LNCaP clone FGC (cell line): ENCODE measurements at regions not wholly inside any gene's neighbourhood (a gene's known extent, or its start where the extent isn't known, plus 50 kb on each side); places are given as distances from the start of the nearest gene placed in this dataset.

Source experiments
- DNase-seq: peaks from one replicate; pipeline ENCODE4 v3.0.0-alpha.2; 2011; ENCODE audit warnings: low read depth
- H3K4me3 ChIP-seq: 2 replicates; pipeline ENCODE4 v1.5.1; 2011; ENCODE audit warnings: mild to moderate bottlenecking, low read depth, low read length, control low read depth
- TF ChIP-seq, protein P1 (sequence below): IDR thresholded peaks from 2 replicates; pipeline ENCODE4 v1.5.1; 2012; ENCODE audit warnings: mild to moderate bottlenecking; ENCODE audit not compliant: control insufficient read depth, insufficient read depth; ENCODE audit errors: extremely low read depth

DNA sequence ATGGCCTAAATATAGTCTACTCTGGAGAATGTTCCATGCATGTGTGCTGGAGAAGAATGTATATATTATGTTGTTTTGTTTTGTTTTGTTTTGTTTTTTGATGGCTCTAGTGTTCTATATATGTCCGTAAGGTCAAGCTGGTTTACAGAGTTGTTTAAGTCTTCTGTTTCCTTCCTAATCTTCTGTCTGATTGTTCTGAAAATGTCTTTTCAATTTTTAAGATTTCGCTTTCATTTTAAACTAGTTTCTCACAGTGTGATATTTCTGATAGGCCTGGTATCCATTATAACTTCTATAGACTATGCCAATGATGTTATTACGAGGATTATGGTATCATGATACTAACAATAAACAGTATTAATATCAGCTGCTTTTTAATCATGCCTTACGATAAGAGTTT lies 1126.3 kb upstream of the SORCS1 start:
- H3K4me3 ChIP-seq: no peak overlapping the region
- no peak for DNase-seq
- TF ChIP-seq, protein P1, sequence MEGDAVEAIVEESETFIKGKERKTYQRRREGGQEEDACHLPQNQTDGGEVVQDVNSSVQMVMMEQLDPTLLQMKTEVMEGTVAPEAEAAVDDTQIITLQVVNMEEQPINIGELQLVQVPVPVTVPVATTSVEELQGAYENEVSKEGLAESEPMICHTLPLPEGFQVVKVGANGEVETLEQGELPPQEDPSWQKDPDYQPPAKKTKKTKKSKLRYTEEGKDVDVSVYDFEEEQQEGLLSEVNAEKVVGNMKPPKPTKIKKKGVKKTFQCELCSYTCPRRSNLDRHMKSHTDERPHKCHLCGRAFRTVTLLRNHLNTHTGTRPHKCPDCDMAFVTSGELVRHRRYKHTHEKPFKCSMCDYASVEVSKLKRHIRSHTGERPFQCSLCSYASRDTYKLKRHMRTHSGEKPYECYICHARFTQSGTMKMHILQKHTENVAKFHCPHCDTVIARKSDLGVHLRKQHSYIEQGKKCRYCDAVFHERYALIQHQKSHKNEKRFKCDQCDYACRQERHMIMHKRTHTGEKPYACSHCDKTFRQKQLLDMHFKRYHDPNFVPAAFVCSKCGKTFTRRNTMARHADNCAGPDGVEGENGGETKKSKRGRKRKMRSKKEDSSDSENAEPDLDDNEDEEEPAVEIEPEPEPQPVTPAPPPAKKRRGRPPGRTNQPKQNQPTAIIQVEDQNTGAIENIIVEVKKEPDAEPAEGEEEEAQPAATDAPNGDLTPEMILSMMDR: no peak

DNA sequence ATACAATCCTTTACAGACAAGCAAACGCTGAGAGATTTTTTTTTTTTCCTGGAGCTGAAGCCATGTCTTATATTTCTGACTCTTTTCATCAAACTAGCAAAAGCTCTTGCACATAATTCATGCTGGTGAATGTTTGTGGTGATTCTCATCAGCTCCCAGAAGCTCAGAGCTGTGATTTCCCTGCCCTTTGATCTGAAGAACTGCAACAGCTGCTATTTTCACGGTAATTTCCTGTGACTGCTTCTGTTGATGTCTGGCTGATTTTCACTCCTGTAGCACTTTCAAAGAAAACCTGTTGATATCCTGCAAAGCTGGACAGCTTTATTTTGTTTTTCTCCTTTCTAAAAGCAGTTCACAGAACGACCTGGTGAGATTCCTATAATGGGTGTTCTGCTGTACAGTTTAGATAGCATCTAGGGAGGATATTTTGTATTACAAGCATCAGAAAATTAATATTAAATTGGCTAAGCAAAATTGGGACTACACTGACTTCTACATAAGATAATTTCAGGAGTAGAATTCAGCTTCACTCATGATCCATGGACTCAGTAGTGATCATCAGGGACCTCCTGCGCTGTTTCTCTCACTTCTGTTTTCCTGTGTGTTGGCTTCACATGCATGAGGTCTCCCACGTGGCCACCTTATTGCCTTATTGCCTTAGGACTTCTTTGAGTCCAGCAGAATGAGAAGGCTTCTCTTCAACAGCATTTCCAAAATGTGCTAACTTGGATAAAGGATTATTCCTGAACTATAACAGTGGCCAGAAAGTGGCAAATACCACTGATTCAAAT lies 1111.6 kb upstream of the SORCS1 start:
- H3K4me3 ChIP-seq: no peak overlapping the region
- DNase-seq: no peak
- TF ChIP-seq, protein P1: no peak

DNA sequence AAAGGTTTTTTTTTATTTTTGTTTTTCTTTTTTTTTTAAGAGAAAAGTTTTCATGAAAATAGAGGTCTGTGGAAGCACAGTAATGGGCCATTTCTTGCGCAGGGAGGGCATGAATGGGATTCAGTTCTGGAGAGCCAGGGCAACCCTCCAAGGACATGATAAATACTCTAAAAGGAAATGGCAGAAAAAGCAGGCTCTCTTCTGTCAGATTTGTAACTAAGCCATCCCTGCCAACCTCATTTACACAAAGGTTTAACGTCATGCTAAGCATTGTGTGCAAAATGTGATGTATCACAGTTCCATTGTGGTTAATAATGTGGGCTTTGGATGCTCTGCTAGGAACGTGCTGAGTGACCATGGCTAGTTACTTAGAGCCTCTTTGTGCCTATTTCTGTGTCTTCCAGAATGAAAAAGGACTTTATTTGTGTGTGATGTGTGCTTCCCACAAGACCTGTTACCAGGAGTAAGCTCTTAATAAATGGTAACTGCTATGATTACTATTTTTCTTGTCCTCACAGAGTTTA lies 1095.9 kb upstream of the SORCS1 start:
- H3K4me3 ChIP-seq: no peak overlapping the region
- DNase-seq: no peak
- TF ChIP-seq, protein P1: no peak

DNA sequence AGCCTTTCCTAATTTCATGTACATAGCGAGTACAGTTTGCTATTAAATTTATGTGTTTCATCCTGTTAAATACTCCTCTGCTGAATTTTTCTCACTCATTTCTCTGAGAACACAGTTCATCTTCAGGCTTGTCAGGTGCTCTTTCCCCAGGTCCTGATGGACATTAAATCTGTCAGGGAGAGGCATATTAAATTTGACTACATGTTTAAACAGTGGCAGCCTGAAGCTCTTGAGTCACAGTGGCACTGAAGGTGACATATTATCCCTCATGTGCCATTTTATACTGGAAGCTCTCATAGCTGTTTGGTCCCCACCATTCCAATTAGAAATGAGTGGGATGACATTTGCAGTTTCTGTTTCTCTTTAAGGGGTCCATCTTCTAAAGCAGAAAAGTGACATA lies 1089.6 kb upstream of the SORCS1 start:
- no peak for DNase-seq
- no peak overlapping the region for H3K4me3 ChIP-seq
- TF ChIP-seq, protein P1: no peak

DNA sequence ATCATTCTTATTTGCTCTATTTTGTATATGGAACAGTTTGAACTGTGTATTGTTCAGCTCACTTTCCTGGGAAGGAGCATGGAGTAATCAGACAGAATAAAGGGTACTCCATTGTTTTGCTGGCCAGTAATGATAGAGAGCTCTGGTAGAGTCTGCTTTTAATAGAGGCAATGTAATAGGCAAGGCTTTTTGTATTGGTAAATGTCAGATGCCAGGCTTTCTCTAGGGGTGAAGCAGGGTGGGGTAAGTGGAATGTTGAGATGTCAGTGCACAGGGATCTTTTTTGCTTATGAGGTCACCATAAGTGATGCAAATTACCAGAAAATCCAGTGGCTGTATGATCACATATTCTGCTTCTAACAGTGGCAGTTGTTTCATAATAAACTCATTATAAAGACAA lies 1088.3 kb upstream of the SORCS1 start:
- no peak overlapping the region for H3K4me3 ChIP-seq
- TF ChIP-seq, protein P1: no peak
- DNase-seq: no peak

DNA sequence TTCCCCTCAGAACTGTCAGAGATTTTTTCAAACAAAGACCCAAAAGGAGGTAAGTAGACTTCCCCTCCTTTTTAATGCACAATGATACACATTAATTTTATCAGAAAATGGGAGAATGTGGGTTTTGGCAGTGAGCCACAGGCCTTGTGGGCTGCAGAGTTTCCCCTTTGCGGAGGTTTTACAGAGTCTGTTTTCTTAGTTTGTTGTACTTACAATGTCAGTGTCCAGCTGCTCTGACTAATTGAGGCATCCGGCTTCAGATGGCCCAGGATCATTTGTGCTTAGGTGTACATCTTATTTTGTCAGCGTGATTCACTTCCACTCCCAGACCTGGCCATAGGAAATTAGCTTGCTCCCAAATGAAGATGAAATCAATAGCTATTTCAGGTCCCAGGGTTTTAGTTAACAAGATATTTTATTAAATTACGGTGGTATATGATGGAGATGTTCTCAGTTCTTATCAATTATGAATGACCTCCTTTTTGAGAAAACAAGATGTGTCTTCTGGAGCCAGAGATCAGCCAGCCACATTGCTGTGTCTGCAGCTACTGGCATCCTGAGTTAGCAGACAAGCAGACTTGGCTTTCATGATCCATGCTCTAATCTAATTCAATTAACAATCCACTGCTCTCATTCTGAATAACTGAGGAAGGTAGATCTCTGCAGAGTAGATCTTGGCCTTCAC lies 1086.6 kb upstream of the SORCS1 start:
- no peak for DNase-seq
- TF ChIP-seq, protein P1: no peak
- no peak overlapping the region for H3K4me3 ChIP-seq

DNA sequence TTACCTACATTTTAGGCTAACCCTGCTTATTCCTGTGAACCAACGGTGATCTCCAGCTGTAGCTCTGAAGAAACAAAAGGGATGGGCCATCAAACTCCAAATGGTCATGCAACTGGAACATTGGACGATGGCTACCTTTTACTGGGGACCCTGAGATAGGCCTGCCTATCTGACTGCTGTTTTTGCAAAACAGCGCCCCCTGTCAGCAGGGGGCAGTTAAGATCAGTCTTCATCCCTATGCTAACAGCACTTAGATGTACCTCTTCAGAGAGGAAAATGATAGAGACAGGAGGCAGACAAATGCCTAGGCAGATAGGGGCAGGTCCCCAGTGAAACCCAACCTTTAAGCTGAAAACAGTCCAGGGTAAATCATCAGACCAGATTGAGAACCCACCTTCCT lies 1085.4 kb upstream of the SORCS1 start:
- no peak overlapping the region for H3K4me3 ChIP-seq
- DNase-seq: no peak
- TF ChIP-seq, protein P1: peak; percentile 6; the same call in 1 of the 2 replicates
